Prostate gland (tissue), 2 donors: ENCODE measurements at regions not wholly inside any gene's neighbourhood (a gene's known extent, or its start where the extent isn't known, plus 50 kb on each side); places are given as distances from the start of the nearest gene placed in this dataset.

ENCODE experiments used
- CTCF ChIP-seq, 4 experiments: fragments of 200-600 bp in 2 of 4; fragments of 450-650 bp in 2 of 4; sonication (generic) in 2 of 4; IDR thresholded peaks; 1 replicate in 3 of 4; 2 replicates in 1 of 4; pipeline ENCODE4 v1.5.1; 2016 to 2019; ENCODE audit warnings: antibody characterized with exemption in 4 of 4, mild to moderate bottlenecking in 2 of 4, moderate library complexity in 2 of 4
- POLR2A ChIP-seq: fragments of 450-650 bp; IDR thresholded peaks from one replicate; pipeline ENCODE4 v1.6.1; 2016; ENCODE audit warnings: antibody characterized with exemption, mild to moderate bottlenecking
- POLR2AphosphoS5 ChIP-seq: sonication (generic); formaldehyde crosslinking; IDR thresholded peaks from one replicate; pipeline ENCODE4 v1.6.1; 2017; ENCODE audit warnings: antibody characterized with exemption

GRCh38 chr2:9745153-9745899, 97.9 kb upstream of the TAF1B start:
- no peak for TF ChIP-seq CTCF (IDR thresholded peaks at IDR 0.05)
- TF ChIP-seq POLR2AphosphoS5: no peak
- TF ChIP-seq POLR2A: no peak
